ENCODE measurements at regions not wholly inside any gene's neighbourhood (a gene's known extent, or its start where the extent isn't known, plus 50 kb on each side); places are given as distances from the start of the nearest gene placed in this dataset.

GRCh38 chr7:84533182-84533581 lies 338.6 kb upstream of the SEMA3A start:
- no peak for DNase-seq

- DNase-seq, result no peak
Measured at GRCh38 chr7:84532196-84532595, 337.6 kb upstream of the SEMA3A start.

DNA sequence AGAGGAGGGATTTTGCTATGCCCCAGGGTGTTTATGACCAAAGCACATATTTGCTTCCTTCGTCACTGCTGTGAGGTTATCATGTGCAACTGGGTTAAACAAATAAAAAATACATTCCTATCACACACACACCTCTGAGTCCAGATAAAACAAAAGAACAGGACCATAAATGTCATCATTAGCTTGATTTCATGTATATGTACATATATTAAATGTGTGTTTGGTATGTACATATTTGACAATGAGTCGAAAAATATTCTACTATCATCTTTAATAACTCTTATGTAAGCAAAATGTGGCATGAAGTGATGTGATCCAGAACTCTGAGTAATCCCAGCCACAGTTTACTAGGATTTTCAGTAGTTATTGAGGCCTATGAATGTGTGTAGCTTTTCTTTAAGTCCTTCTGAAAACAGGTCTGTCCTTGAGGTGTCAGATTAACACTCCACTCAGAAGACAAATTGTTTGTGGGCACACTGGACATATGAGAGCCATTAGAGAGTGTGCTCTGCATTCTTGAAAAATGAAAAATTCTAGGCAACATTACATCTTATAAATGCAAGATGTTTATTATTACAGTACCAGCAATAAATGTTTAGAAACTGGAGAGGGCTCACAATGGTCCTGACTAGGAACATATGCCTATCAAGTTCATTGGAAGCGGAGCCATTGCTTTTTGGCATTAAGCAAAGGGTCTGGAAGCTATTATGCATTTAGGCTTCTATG lies 335.1 kb upstream of the SEMA3A start:
- no peak for DNase-seq

DNA sequence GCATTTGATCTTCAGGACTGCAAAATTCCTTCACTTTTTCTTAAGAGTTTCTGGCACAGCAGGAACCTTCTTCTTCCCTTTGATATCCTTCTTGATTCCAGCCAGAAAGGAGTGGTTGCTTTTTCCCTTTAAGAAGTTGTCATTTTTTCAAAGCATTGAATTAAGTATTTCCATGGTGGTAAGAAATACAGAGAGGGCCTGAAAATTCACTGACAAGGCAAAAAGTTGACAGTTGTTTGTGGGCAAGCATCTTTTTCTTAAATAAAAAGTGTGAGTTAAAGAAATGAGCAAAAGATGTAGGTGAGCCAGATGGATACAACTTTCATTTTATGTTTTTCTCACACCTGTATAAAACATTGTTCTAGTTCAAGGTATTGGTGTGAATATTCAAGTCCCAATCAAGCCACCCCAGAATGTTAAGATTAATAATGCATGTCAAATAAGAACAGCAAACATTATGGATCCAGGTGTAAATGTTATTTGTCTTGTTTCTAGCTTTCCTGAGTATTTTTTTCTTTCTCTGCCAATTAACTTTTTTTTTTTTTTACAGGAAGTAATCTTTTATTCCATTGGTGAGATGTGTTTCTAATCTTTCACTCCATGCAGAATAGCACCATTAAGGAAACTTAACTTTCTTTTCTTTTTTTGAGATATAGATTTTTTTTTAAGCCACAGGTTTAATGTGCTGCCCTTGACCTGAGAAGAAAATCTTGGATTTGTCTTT lies 334.3 kb upstream of the SEMA3A start:
- no peak for DNase-seq

DNA sequence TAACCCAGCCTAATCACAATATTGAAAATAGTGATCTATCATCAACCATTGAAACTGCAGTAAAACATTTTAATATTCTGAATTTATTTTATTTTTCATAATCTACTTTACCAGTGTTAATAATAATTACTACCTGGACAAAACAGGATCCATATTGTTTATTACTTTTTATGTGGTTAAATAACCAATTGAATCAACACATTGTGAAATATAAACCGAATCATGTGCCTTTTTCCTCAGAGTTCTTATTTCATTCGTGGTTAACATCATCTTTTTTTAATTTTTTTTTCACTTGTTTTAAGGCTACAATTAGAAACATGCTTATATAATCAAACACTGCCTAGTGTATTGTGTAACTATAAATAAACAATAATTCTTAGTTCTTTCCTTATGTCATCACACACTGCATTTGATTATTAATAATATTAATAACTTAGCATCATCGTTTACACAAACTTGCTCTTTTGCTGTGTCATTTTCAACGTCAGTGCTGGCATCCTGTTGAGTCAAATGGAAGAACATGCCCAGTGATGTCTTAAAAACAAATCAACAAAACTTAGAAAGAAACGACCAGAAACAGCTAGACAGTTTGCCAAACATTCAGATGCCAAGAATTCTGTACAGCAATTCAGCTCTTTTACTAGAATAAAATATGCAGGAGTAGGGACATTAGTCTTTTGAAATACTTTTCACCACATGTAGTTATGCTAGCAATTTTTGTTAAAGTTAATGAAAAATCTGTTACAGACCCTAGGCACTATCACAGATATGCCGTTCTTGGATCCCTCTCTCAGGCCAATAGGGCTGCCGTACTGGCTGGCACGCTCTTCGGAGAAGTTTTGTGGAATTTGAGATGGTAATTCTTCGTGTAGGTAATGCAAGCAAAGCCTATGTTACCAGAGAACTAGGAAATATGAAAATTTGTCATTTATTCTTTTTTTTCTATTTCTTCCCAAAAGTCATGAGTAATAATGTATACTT lies 330.4 kb upstream of the SEMA3A start:
- DNase-seq, result no peak

DNA sequence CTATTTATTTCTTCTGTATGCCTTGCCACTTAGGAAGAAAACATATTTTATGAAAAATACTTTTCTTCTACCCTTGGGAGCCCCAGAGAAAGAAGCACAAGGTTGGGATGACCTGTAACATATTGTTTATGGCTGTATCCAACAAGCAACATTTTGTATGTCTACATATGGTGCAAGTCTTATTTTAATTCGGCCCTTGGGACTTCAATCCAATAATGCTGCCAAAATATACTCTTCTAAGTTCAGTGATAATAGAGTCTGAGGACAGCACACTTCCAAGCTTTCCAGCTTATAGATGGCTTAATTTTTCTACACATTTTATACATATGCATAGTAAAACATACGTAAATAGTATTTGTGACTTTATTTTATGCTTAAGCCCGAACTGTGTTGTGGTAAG lies 318.5 kb upstream of the SEMA3A start:
- no peak for DNase-seq

GRCh38 chr7:84512055-84512454 lies 317.5 kb upstream of the SEMA3A start:
- no peak for DNase-seq

DNA sequence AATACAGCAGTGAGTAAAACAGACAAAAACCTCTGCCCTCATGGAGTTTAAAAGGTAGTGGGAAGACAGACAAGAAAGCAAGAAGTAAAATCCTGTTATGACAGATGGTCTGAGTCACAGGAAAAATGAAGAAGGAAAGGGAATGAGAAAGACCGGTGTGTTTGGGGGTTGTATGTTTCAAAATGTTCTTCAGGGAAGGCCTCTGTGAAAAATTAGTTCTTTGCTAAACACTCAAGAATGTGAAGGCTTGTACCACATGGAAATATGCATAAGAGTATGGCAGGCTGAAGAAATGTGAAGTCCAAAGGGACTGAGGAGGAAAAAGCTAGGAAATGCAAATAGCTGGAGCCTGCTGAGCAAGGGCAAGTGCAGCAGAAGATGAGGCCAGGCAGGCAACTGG lies 315.9 kb upstream of the SEMA3A start:
- no peak for DNase-seq

GRCh38 chr7:84509522-84509921 lies 314.9 kb upstream of the SEMA3A start:
- DNase-seq, result no peak

DNA sequence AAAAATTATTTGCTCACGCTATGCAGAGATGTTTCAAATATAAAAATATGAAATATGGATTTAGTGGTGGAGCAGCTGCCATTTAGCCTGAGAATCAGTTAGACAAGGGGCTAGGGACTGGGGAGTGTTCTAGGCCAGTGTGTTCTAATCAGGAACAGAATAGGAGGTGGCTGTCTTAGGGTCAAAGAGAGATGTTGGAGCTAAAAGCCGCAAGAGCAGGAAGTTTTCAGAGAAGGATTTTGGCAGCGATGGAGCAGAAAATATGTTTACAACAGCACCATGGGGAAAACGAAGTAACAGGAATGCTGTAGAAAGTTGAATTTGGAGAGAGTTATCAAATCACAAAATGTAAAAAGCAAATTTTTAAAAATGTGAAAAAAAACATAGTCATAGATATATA lies 314.0 kb upstream of the SEMA3A start:
- DNase-seq, result no peak

- DNase-seq, result no peak
Measured at GRCh38 chr7:84507529-84507928, 312.9 kb upstream of the SEMA3A start.

- DNase-seq, result no peak
Measured at GRCh38 chr7:84506151-84506550, 311.6 kb upstream of the SEMA3A start.

DNA sequence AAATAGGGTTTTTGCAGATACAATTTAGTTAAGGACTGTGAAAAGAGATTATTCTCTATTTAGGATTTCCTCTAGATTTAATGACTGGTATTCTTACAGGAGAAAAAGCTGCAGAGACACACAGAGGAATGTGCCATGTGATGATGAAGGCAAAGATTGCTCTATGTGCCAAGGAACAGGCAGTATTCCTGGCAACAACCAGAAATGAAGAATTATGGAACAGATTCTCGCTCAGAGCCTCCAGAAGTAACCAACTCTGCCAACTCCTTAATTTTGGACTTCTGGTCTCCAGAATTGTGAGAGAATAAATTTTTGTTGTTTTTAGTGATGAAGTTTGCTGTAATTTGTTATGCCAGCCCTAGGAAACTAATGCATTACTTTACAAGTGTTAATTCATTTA lies 307.6 kb upstream of the SEMA3A start:
- DNase-seq, result no peak

DNA sequence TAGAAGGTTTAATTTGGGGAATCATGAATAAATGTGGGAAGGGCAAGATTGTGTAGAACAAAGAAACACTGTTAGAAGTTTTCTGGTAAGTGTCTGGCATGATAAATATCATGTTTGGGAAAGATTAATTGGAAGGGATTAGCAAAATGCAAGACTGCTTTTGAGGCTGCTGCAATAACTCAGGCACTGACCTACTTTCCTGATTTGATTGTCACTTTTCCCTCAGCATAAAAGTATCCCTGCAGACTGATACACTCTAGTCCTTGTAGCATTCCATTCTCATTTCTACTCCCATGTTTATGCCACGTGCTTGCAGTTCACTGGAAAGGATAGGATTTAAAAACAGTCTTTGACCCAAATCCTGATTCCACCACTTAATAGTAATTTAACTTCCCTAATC lies 303.3 kb upstream of the SEMA3A start:
- DNase-seq, result no peak

DNA sequence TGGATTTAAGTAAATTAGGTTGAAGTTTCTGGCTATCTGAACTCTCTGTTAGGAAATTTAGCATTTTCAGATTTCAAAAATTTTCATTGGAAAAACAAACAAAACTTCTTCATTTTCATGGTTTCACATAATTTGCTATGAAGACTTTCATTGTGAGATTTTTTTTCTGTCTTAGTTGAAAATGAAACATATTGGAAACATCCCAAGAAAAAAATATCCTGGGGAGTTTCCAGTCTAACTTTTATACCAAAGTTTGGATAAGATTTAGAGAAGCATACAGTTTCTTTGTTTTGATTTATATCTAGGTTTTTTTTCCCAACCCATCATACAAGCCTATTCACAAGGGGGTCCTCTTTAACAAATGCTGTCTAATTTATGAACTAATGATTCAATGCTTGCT lies 300.5 kb upstream of the SEMA3A start:
- DNase-seq, result no peak

GRCh38 chr7:84492098-84493034 lies 297.8 kb upstream of the SEMA3A start:
- DNase-seq, result no peak

DNA sequence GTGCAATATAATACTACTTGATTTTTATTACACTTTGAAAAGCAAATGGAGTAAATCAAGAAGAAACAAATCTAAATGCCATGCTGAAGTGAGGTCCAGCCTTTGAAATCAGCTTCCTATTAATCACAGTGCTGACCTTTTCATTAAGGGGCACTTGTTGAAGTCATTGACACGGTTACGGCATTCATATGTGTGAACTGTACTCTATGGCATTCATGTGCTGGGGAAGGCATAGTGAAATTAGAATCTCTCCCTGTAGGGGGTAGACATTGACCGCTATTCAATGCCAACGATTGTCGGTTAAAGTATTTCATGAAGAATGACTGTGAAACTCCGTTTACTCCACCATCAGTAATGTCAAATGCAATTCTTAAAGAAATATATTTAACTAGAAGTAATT lies 296.1 kb upstream of the SEMA3A start:
- DNase-seq, result no peak

GRCh38 chr7:84484502-84485079 lies 290.0 kb upstream of the SEMA3A start:
- DNase-seq, result no peak

- DNase-seq, result no peak
Measured at GRCh38 chr7:84482476-84482875, 287.9 kb upstream of the SEMA3A start.

- no peak for DNase-seq
Measured at GRCh38 chr7:84479059-84479458, 284.5 kb upstream of the SEMA3A start.

DNA sequence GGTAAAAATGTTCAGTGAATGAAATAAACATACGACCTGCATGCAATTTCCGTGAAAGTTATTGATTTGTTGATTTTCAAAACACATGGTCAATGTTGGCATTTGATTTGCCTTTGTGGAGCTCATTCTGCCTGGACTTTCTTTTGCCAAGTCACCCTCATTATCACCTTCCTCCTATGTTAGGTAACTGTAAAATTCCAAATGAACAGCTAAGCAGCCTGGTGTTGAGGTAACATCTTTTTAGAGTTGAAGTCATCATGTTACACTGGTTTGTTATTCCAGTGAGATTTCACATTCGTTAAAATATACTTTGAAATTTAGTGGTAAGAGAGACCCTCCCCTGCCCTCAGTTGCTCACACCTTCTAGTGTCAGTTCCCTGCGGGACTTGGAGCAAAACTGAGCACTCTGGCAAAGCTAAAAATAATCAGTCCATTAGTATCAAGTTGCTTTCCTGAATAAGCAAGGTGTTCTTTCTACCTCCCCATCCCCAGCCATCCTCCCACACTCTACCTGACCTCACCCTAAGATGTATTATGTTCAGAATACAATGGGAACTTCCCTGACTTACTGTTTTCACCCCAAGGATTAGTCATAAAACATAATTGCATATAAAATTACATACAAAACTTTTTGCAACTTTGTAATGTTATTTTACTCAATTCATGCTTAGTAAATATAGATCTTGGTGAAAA lies 283.3 kb upstream of the SEMA3A start:
- no peak for DNase-seq

All from inflammatory macrophage treated with lipopolysaccharide for 4 hours (primary cell).